GM03348 (cell line): ENCODE measurements at regions not wholly inside any gene's neighbourhood (a gene's known extent, or its start where the extent isn't known, plus 50 kb on each side); places are given as distances from the start of the nearest gene placed in this dataset.

Experiments used
- DNase-seq: peaks from one replicate; pipeline ENCODE4 v3.0.0; 2012; ENCODE audit warnings: low spot score

DNA sequence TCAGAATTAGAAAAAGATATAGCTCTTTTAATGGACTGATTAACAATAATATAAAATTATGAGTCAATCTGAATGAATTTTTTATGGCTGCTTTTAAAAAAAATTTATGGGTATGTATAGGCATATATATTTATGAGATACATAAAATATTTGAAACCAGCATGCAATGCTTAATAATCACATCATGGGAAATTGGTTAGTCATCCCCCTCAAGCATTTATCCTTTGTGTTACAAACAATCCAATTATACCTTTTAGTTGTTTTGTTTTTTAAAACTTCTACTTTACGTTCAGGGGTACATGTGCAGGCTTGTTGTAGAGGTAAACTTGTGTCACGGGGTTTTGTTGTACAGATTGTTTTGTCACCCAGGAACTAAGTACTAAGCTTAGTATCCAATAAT is 63.4 kb upstream of the HMGCLL1 start:
- DNase-seq, result no peak

DNA sequence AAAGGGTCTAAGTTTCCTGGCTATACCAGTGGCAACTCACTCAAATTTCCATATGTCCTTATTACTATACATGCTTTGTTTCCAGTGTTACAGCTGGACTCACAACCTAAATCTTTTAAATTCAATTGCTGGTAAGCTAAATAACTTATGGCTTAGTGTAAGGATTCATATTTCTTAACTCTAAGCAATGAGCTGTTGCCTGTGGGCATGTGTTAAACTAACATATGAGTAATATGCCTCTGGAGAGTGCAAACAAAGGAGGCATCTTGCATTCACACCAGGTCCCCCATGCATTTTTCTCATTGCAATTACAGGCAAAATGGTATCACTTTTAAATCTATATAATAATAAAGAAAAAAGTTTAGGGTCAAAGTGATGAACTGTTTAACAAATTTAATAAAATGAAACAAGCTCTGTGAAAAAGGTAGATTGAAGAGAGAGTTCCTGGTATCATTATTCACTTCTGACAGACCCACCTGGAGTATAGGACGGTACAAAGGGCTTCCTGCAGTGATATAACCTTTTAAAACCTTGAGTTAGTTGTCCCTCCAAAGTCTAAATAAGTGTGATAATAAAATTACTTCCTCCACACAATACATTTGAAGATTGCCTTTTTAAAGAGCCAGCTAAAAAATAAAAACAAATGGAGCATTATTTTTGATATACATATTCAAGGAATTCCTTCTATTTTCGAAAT is 57.6 kb upstream of the HMGCLL1 start:
- no peak for DNase-seq

GRCh38 chr6:55633471-55633870 is 54.5 kb upstream of the HMGCLL1 start:
- DNase-seq, result no peak

- no peak for DNase-seq
Measured at GRCh38 chr6:55632953-55633352, 54.0 kb upstream of the HMGCLL1 start.
